ENCODE measurements at regions not wholly inside any gene's neighbourhood (a gene's known extent, or its start where the extent isn't known, plus 50 kb on each side); places are given as distances from the start of the nearest gene placed in this dataset.

- no peak overlapping the region for H3K27ac ChIP-seq
- DNase-seq, result no peak
- TF ChIP-seq CTCF (IDR thresholded peaks at IDR 0.05) (no peak), POLR2A (IDR thresholded peaks at IDR 0.05) (no peak)
These were observed 111.6 kb downstream of the EMX2 start for GRCh38 chr10:117654105-117654504.

GRCh38 chr10:117656385-117657367, 114.1 kb downstream of the EMX2 start:
- no peaks in the 10 kb centered on the region for H3K36me3 ChIP-seq (ENCODE audit: low read depth, missing control alignments)
- WGBS, 2 donors, result 89 to 91% methylated on average over 7 of the region's 7 CpGs
- intact Hi-C loops (cut with DNase I; ENCODE audit: low total_unique reads), result no loop called here
- TF ChIP-seq POLR2A (IDR thresholded peaks at IDR 0.05) (no peak), CTCF (IDR thresholded peaks at IDR 0.05) (no peak)
- H3K27ac ChIP-seq, result no peak overlapping the region
- no peak for DNase-seq
- no peaks in the 10 kb centered on the region for H3K27me3 ChIP-seq
- H3K9me3 ChIP-seq, result no peaks in the 10 kb centered on the region
- H3K4me3 ChIP-seq, result no peak overlapping the region
- no peaks in the 10 kb centered on the region for H3K4me1 ChIP-seq

More at GRCh38 chr10:117654105-117654504, 111.6 kb downstream of the EMX2 start:
- H3K4me3 ChIP-seq, result no peak overlapping the region
- intact Hi-C loops (cut with DNase I; ENCODE audit: low total_unique reads), result no loop called here
- H3K36me3 ChIP-seq (ENCODE audit: low read depth, missing control alignments), result no peaks in the 10 kb centered on the region
- H3K9me3 ChIP-seq, result peaks cover 3% of the 10 kb centered on the region
- no peaks in the 10 kb centered on the region for H3K27me3 ChIP-seq
- H3K4me1 ChIP-seq, result no peaks in the 10 kb centered on the region

GRCh38 chr10:117661316-117661715, 118.8 kb downstream of the EMX2 start:
- intact Hi-C loops (cut with DNase I; ENCODE audit: low total_unique reads), result no loop called here
- Histone ChIP-seq H3K4me3 (no peak overlapping the region), H3K27ac (no peak overlapping the region), H3K36me3 (ENCODE audit: low read depth, missing control alignments) (no peaks in the 10 kb centered on the region), H3K4me1 (no peaks in the 10 kb centered on the region), H3K27me3 (no peaks in the 10 kb centered on the region), H3K9me3 (no peaks in the 10 kb centered on the region)
- TF ChIP-seq POLR2A (IDR thresholded peaks at IDR 0.05) (no peak), CTCF (IDR thresholded peaks at IDR 0.05) (no peak)
- 95 to 100% methylated on average over 2 of the region's 2 CpGs for WGBS, 2 donors
- DNase-seq, result no peak

- TF ChIP-seq CTCF (IDR thresholded peaks at IDR 0.05), result no peak
- no peak for TF ChIP-seq POLR2A (IDR thresholded peaks at IDR 0.05)
- DNase-seq, result no peak
- Histone ChIP-seq H3K27me3 (no peaks in the 10 kb centered on the region), H3K4me1 (no peaks in the 10 kb centered on the region), H3K9me3 (no peaks in the 10 kb centered on the region), H3K36me3 (ENCODE audit: low read depth, missing control alignments) (no peaks in the 10 kb centered on the region), H3K27ac (no peak overlapping the region), H3K4me3 (no peak overlapping the region)
- WGBS, 2 donors, result 77 to 86% methylated on average over 2 of the region's 2 CpGs
- intact Hi-C loops (cut with DNase I; ENCODE audit: low total_unique reads), result no loop called here
These were observed 119.6 kb downstream of the EMX2 start for GRCh38 chr10:117662126-117662525.

Measured in testis (tissue), 2 donors.